Transverse colon (tissue), 4 donors: ENCODE measurements at regions not wholly inside any gene's neighbourhood (a gene's known extent, or its start where the extent isn't known, plus 50 kb on each side); places are given as distances from the start of the nearest gene placed in this dataset.

Source experiments
- CTCF ChIP-seq, 5 experiments: fragments of 200-600 bp in 3 of 5; fragments of 450-650 bp in 2 of 5; sonication (generic) in 3 of 5; IDR thresholded peaks; 1 replicate in 2 of 5; 2 replicates in 3 of 5; pipeline ENCODE4 v1.5.1; 2016 to 2017; ENCODE audit warnings: antibody characterized with exemption in 5 of 5, inconsistent platforms in 3 of 5, mild to moderate bottlenecking in 2 of 5, moderate library complexity in 1 of 5
- EP300 ChIP-seq: sonication (generic); formaldehyde crosslinking; IDR thresholded peaks from one replicate; pipeline ENCODE4 v1.6.1; 2017; ENCODE audit warnings: antibody characterized with exemption, low read depth
- POLR2A ChIP-seq: fragments of 450-650 bp; IDR thresholded peaks from one replicate; pipeline ENCODE4 v1.6.1; 2016; ENCODE audit warnings: antibody characterized with exemption, mild to moderate bottlenecking, moderate library complexity
- POLR2AphosphoS5 ChIP-seq, 3 donors: sonication (generic); formaldehyde crosslinking; IDR thresholded peaks; one replicate each; pipeline ENCODE4 v1.6.1; 2016; ENCODE audit warnings: antibody characterized with exemption in 3 of 3

- TF ChIP-seq CTCF (IDR thresholded peaks at IDR 0.05) (no peak), POLR2AphosphoS5 (IDR thresholded peaks at IDR 0.05) (no peak), POLR2A (no peak), EP300 (no peak)
Observed at GRCh38 chr4:152079079-152079478, 318.3 kb upstream of the GATB start.
